HCT116 (cell line): ENCODE measurements at regions not wholly inside any gene's neighbourhood (a gene's known extent, or its start where the extent isn't known, plus 50 kb on each side); places are given as distances from the start of the nearest gene placed in this dataset.

Experiments
- CEBPB ChIP-seq: IDR thresholded peaks from 2 replicates; pipeline ENCODE4 v1.6.1; 2012; ENCODE audit warnings: low read depth
- CTCF ChIP-seq, 3 experiments: fragments of 200-600 bp in 1 of 3; sonication (generic) in 1 of 3; IDR thresholded peaks in 2 of 3; conservative IDR thresholded peaks in 1 of 3; 2 replicates each; pipeline ENCODE4 v1.5.1; 2012 to 2017; ENCODE audit warnings: low read depth in 2 of 3, low read length in 2 of 3, antibody characterized with exemption in 1 of 3, borderline replicate concordance in 1 of 3, control low read depth in 1 of 3, mild to moderate bottlenecking in 1 of 3, mixed read lengths in 1 of 3, mixed run types in 1 of 3, moderate library complexity in 1 of 3; ENCODE audit not compliant: insufficient read depth in 1 of 3
- EZH2 ChIP-seq: fragments of 200-600 bp; sonication (generic); IDR thresholded peaks from 2 replicates; pipeline ENCODE4 v1.6.1; 2017; ENCODE audit warnings: antibody characterized with exemption, mixed run types
- EZH2phosphoT487 ChIP-seq: fragments of 200-600 bp; IDR thresholded peaks from 2 replicates; pipeline ENCODE4 v1.6.1; 2018; ENCODE audit warnings: antibody characterized with exemption, borderline replicate concordance
- POLR2AphosphoS5 ChIP-seq: IDR thresholded peaks from 2 replicates; pipeline ENCODE4 v1.6.1; 2011; ENCODE audit warnings: mild to moderate bottlenecking, low read depth, low read length, moderate library complexity
- RAD21 ChIP-seq: IDR thresholded peaks from 2 replicates; pipeline ENCODE4 v1.6.1; 2012; ENCODE audit warnings: low read depth, mild to moderate bottlenecking
- SIN3A ChIP-seq: IDR thresholded peaks from 2 replicates; pipeline ENCODE4 v1.6.1; 2012; ENCODE audit warnings: low read depth

- no peak for TF ChIP-seq CTCF (IDR thresholded peaks at IDR 0.05 in 2 of 3, conservative IDR thresholded peaks at IDR 0.05 in 1 of 3; ENCODE audit: borderline replicate concordance in 1 of 3, insufficient read depth in 1 of 3, low read depth in 2 of 3, low read length in 2 of 3)
- no peak for TF ChIP-seq EZH2phosphoT487
- no peak for TF ChIP-seq POLR2AphosphoS5
- no peak for TF ChIP-seq EZH2
- no peak for TF ChIP-seq CEBPB
- no peak for TF ChIP-seq RAD21
- TF ChIP-seq SIN3A: no peak
Observed at GRCh38 chr4:18439311-18439710, 417.8 kb upstream of the LCORL start.
